GM18498 (cell line): ENCODE measurements at regions not wholly inside any gene's neighbourhood (a gene's known extent, or its start where the extent isn't known, plus 50 kb on each side); places are given as distances from the start of the nearest gene placed in this dataset.

ENCODE experiments used
- ATAC-seq: cut with Tn5 transposase; IDR thresholded peaks from one replicate; pipeline ENCODE4 v1.9.1; 2021; ENCODE audit warnings: mild to moderate bottlenecking, moderate library complexity; ENCODE audit not compliant: unreplicated experiment

DNA sequence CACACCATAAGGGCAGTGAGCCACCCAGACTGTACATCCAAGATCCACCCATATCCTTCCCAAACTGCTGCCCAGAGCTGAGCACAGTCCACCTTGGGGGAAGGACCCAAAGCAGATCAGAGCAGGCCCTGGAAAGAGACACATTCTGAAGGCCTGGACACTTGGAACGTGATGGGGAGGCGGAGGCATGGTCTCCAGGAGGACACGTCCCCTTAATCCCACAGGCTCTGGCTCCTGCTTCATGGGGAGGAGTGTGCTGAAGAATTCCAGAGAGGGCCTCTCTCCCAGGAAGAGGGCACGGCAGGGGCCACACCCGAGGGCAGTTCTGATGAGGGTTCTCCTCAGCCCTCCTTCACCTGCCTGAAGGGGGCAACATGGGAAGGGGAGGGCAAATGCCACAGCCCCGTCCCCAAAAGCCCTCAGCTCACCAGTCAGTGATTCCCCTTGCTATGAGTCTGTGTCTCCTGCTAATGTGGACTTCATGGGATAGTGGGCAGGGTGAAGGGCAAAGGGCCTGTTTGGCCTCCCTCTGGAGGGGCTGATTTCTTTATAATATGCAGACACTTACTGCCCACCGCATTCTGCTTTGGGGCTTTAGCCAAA is 276.8 kb downstream of the ENC1 start:
- no peak for ATAC-seq

DNA sequence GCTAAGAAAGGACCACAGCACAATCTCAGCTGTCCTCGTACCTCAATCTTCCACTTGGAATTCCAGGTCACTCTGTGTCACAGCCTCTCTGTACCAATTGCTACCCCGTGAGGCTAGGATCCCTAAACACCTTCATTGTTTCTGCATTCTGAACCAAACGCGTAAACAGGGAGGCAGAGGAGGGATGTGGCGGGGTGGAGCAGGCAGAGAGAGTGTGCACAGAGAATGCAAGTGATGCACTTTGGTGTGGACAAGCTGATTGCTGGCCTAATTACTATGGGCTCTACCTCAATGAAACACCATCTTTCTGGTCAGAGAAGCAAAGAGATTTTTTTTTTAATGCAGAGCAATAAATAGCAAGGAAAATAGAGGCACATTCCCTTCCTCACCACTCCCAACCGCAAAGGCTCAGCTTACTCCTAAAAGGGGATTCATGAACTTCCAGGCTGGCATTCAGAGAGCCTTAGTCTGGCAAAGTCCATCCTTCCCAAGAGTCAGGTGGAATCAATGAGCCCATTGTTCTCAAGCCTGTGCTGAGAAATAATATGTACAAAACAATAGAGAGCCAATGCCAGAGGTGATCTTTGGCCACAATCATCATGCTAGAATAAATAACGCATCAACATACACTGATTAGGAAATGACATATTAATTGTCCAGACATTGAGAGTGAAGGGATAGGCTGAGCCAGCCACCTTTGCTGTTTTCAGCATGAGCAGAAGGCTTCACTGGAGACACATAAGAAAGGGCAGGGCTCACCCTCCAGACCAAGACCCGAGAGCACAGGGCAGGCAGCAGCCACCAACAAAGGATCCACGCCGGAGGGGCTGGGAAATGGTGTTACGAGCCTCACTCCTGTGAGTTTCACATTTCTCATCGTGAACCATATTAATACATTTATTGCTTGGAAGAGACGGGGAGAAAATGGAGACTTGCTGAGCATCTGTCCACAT is 278.8 kb downstream of the ENC1 start:
- no peak for ATAC-seq

DNA sequence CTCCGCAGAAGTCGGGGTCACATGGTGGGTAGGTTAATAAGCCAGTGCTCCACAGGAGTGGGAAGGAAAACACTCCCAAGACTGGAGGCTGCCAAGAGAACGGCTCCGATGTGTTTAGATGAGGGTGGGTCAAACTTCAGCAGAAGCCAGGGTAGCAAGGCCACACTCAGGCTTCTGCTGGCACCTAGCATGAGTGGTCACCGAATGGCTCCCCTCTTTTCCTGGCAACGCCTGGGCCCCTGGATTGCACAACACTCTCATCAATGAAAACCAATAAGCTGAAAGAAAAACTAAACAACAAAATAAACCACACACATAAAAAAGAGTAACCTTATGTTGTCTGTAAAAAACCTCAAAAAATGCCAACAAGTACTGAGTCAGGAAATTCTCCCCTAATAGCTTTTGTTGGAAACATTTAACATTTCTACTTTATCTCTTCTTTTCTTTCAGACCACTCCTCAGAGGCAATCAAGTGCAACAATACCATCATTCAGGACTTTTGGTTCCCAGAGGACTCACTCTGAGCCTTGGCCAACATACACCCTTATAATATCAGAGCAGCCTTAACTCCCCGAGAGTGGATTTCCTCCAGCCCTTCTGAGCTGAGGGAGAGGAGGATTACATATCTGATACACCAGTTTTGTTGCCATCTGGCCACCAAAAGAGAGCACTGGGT is 279.9 kb downstream of the ENC1 start:
- ATAC-seq = no peak

DNA sequence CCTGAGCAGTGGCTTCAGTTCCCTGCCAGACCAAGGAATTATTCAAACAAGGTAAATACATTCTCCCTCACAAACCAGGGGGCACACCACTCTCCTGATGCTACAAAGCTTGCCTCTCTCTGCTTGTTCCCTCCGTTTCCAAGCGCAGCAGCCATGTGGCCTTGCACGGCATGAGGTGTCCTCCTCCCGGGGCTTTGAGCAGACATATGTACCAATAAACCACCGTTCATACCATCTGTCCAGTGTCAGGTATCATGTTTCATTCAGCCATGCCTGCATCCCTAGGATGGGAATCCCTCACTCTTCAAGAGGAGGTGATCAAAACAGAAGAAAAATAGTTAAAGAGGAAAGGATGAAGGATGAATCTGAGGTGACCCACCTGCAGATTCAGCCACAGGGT is 282.7 kb downstream of the ENC1 start:
- no peak for ATAC-seq

DNA sequence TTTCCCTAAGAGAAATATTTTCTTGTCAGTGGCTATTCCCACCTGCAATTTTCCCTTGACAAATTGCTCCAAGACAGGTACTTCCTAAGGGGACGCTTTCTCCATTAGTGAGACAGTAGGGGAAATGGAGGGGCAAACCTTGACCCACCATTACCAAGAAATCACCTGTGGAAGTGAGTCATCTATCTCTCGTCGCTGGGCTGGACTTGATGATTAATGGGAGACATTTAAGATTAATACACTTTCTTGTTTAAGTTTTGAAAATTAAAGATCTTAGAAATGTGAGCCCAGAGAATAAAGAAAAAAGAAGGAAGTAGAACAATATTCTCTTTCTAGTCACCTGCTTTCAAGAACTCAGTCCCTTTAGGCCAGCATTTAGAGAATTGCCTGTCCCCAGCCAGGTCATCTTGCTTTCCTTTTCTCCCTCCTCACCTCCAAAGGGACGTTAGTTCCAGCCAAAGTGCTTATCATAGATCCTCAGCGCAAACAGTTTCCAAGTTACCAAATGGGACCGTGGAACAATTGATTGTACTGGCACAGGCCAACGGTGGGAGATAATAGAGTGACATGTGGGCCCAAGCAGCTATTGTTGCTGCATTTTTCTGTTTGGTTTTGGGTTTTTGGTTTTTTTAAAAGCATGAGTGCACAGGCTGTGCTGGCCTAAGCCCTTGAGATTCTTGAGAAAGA is 284.4 kb downstream of the ENC1 start:
- ATAC-seq = no peak

DNA sequence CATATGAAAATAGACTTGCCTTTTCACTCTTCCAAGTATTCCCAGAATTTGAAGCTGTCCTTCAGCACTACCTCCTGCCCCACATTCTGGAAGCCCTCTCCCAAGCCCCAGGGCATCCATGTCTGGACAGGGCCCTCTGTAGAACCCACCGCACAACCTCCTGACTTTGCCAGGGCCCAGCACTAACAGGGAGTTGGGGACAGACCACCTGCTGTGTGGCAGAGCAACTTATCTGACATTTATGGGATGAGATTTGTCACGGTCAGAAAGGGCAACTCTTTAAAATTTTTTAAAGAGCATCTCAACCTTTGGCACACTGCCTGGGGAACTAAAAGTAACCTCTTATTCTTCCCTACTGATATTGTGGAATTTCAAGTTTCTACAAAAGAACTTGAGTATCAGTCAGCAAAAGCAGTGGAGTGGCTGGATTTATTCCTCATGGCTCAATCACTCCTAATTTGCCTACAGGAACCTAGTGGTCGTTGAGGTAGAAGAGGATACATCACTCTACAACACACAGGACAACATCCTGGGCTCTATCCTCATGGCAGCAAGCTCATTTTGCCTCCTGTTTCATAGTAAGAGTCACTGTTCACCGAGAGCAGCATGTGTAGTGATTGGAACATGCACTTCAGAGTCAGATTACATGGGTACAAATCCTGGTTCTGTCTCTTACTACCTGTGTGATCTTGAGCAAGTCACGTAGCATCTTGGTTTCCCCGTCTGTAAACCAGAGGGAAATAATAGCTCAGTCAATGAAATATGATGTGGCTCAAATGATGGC is 285.3 kb downstream of the ENC1 start:
- no peak for ATAC-seq

DNA sequence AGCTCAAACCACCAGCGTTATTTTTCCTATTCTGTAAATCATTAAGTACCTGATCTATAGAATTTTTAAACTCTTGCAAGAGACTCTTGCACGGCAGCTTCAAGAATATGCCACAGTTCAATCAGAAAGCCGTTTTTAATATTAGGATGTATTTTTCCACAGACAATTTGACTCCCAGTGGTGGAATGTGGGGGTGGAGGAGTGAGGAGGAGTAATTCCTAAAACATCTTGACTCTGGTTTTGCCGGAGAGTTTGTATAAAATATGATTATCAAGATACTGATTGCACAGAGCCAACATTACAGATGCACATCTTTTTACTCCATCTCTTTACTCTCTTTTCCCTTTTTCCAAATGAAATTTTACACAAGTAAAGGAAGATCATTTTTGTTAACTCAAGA is 288.3 kb downstream of the ENC1 start:
- no peak for ATAC-seq

DNA sequence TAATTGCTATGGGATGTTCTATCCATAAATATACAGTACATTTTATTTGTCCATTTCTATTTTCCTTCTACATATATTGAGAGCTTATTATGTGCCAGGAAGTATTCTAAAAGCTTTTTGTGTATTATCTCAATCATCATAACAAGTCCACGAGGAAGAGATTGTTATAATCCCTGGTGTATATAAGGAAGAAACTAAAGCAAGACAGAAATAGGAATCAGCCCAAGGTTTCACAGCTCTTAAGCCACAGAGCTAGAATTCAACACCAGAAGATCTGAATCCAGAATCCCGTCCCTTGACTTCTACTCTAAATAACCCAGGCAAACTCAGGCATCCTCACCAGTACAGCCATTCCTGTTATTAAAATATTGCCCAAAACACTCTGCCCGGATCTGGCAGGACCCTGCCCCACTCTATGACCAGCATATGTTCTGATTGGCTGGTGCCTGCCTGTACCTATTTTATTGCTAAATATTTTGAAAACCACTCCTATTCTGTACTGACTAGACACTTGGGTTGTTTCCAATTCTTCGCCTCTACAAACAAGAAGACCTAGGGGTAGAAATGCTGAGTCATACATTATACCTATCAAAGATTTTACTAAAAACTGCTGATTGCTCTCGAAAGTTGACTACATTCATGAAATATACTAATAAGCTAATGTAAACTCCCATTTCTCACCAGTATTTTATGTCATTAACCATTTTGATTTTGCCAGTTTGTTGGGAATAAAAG is 297.4 kb downstream of the ENC1 start:
- no peak for ATAC-seq

DNA sequence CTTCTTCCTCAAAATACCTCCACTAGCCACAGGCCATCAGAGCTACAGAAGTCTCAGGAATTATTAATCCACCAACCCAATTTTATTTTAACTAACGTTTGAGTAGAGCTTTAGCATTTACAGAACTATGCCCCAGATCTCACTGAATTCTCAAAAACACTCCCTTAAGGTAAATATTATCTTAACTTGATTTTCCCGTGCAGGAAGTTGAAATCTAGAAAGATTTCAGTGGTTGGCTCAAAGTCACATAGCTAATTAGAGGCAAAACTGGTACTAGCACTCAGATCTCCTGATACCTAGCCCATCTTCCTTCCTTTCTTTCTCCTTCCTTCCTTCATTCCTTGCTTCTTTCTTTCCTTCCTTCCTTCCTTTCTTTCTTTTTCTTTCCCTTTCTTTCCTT is 298.3 kb downstream of the ENC1 start:
- ATAC-seq = no peak

DNA sequence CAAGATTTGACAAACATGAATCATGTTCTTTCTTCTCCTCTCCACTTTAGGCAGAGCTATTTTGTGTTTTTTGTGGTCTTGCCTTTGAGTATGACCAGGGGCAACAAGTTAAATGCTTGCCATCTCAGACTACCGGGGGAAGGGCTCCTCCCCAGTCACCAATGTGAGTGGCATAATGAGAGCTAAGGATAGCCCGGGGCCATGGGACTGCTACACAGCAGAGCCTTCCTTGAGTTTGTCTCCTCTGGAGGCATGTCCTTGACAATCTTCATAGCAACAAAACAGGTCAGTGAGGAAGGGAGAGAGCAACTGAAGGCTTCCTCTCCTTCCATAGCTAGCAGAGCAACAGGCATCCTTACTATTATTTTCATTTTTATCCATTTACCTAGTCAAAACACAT is 299.3 kb downstream of the ENC1 start:
- ATAC-seq = no peak

DNA sequence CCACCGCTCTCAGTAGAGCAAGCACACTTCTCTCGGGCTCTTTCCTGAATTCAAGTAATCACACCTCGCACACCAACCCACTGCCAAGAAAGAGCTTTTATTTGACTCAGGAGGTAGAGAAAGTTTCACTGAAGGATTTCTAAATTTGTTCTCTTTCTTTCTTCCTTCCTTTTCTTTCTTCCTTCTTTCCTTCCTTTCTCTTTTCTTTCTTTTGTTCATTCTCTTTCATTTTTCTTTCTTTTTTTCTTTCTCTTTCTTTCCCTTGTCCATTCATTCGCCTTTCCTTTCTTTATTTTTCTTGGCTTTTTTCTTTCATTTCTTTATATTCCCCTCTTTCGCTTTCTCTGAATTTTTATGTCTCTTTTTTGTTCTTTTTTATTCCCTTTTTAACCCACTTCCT is 300.1 kb downstream of the ENC1 start:
- no peak for ATAC-seq

DNA sequence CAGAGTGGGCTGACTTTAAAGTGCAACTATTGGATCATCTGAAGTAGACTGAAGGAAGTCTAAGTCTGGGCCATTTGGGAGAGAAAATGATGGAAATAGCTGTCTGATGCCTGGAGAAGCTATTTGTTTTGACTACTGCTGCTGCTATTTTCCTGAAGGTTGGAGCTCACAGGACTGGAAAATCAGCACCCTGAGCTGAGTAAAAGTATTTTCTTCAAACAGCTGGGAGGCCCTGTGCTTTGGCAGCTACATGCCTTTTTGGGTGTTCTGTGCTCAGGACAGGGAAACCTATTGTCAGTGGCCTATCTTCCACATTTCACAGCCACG is 302.6 kb downstream of the ENC1 start:
- ATAC-seq = no peak

DNA sequence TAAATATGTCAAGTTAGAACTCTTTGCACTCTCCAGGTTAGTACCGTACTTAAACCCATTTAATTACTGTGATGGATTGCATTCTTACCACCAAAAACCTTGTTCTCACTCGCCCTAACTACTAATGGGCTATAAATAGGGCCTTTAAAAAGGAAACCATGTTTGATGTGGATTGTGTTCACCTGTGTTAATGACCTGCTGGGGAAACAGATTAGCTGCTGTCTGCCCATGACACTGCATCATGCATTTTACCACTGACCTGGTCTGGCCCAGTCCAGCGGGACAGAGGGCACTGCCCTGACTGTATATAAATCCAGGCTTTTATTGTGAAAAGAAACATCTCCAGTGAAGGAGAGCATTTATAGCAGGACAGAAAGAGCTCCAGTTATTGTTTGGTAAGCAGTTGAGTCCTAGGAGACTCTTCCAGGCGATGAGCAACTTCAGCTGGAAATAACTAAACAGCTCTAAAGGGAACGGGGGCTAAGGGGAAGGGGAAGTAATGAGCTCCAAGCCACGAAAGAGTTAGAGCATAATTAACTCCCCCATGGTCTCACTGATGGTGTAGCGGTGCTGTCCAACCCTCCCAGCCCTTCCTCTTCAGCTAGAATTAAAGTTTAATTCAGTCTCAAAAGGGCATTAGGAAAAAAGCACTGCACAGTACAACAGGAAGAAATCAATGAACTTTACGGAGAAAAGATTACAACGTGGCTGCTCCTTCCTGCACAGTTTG is 303.1 kb downstream of the ENC1 start:
- ATAC-seq = no peak

DNA sequence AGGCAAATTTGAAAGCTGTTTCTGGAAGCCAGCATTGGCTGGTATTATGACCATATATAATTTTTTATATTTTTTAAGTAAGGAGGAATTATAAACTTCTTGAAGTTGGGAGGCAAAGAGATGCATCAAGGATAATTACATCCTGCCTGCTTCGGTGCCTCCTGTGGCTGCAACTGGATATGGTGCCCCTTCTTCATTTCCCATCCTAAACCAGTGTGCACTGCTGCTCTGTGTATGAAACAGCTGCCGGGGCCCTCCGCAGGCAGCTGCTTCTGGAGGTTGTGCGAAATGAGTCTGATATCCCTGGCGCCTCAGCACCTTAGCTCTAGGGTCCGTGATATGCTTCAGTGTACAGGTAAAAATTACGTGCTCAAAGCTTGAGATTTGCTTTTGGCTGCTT is 304.2 kb downstream of the ENC1 start:
- ATAC-seq = no peak

DNA sequence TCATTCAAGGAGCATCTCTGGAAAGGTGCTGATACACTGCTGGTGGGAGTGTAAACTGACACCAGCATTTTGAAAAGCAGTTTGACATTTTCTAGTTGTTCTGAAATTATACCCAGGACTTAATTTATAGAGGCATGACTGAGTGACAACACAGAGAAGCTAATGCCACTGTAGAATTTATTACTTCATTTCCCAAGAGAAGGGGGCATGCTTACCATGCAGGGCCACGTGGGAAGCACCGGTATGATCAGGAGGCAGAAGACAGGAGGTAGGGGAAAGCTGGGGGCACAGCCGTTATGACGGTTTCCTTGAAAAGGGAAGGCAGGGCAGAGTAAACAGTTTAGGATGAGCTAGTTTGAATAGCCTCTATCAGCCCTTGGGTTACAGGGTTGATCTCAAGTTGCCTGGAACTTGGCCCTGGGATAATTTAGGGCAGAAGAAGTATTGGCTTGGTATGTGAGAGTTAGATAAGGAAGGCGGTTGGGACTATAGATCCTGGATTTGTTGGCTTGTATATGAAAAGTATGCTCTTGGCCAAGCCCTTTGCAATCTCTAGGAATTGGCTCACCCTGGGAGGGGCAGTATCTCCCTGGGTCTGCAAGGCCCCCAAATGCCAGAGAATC is 305.7 kb downstream of the ENC1 start:
- no peak for ATAC-seq

DNA sequence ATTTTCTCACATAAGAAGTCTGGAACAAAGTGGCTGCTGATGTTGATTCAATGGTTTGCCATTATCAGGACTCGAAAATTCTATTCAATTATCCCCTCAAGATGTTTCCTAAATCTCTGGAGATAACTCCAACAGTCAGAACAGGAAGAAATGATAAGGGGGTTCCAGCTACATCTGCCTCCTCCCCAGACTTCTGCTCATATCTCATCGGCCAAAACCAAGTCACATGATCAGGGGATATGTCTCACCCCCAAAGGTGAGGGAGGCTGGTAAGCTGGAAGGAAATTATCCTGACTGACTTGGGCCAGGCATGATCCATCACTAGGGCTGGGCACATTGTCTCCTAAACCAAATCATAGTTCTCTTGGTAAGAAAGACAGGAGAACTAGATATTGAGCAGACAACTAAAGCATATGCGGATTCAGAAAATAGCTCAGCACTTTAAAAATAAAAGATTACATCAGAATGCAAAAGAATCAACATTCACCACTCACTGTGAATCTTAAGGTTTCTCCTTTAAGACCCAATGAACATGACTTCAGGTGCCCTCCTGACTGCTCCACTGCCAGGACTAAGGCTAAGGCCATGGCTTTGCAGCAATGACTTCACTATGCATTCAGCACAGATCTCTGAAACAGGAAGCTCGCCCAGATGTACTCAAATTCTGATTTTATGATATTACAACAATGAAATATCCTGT is 306.3 kb downstream of the ENC1 start:
- ATAC-seq = no peak

DNA sequence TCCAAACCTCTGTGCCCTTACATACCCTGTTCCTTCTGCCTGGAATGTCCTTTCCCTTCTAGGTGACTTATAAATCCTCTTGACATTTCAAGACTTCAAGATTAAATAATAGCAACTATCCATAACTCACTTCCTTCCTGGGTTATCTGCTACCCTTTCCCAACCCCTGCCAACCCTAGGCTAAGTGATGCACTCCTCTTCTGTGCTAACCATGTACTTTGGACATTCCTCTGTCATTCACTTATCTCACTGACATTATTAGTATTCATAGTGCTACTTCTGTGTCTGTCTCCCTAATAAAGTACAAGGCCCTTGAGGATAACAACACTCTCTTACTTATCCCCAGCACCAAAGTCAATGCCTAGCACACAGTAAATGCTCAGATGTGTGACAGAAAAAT is 307.1 kb downstream of the ENC1 start:
- no peak for ATAC-seq

DNA sequence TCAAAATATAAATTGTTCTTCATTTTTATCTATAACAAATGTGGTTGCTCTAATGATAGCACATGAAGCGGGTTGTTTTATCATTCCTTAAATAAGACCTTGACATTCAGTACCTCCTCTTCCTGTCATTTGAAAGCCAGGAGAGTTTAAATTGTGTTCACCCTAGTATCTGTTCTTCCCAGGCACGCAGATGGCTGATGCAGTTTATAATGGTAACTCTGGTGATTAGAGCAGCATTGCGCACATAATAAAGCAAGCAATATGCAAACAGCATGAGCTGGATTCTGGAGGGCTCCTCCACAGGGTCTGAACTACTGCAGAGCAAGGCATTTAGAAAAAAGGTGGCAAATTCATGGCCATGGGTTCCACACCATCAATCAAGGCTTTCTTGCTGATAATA is 307.8 kb downstream of the ENC1 start:
- no peak for ATAC-seq
